ENCODE measurements at regions not wholly inside any gene's neighbourhood (a gene's known extent, or its start where the extent isn't known, plus 50 kb on each side); places are given as distances from the start of the nearest gene placed in this dataset.

GRCh38 chr6:15754706-15755079 is 91.9 kb upstream of the DTNBP1 start:
- no peak for DNase-seq (ENCODE audit: extremely low read depth, low read depth)
- TF ChIP-seq CTCF (IDR thresholded peaks at IDR 0.05; ENCODE audit: low read depth, low read length), result no peak

- TF ChIP-seq CTCF (IDR thresholded peaks at IDR 0.05; ENCODE audit: low read depth, low read length), result no peak
- DNase-seq (ENCODE audit: extremely low read depth, low read depth), result no peak
Observed at GRCh38 chr6:15754035-15754705, 91.3 kb upstream of the DTNBP1 start.

GRCh38 chr6:15752820-15753219 is 90.0 kb upstream of the DTNBP1 start:
- TF ChIP-seq CTCF (IDR thresholded peaks at IDR 0.05; ENCODE audit: low read depth, low read length), result no peak; the same call in 1 of the 2 replicates
- DNase-seq (ENCODE audit: extremely low read depth, low read depth), result no peak

- no peak for TF ChIP-seq CTCF (IDR thresholded peaks at IDR 0.05; ENCODE audit: low read depth, low read length)
- DNase-seq (ENCODE audit: extremely low read depth, low read depth), result no peak
Observed at GRCh38 chr6:15751721-15752350, 89.0 kb upstream of the DTNBP1 start.

- no peak for TF ChIP-seq CTCF (IDR thresholded peaks at IDR 0.05; ENCODE audit: low read depth, low read length)
Observed at GRCh38 chr6:15748341-15748740, 85.5 kb upstream of the DTNBP1 start.

GRCh38 chr6:15747354-15747883 is 84.6 kb upstream of the DTNBP1 start:
- DNase-seq (ENCODE audit: extremely low read depth, low read depth), result no peak
- no peak for TF ChIP-seq CTCF (IDR thresholded peaks at IDR 0.05; ENCODE audit: low read depth, low read length)

More at GRCh38 chr6:15748341-15748740, 85.5 kb upstream of the DTNBP1 start:
- DNase-seq (ENCODE audit: extremely low read depth, low read depth), result no peak

- DNase-seq (ENCODE audit: extremely low read depth, low read depth), result no peak
- no peak for TF ChIP-seq CTCF (IDR thresholded peaks at IDR 0.05; ENCODE audit: low read depth, low read length)
Observed at GRCh38 chr6:15745781-15746180, 83.0 kb upstream of the DTNBP1 start.

Data from AG09319 (cell line).